HG03103 (cell line): ENCODE measurements at regions not wholly inside any gene's neighbourhood (a gene's known extent, or its start where the extent isn't known, plus 50 kb on each side); places are given as distances from the start of the nearest gene placed in this dataset.

Experiments used
- ATAC-seq: cut with Tn5 transposase; IDR thresholded peaks from one replicate; pipeline ENCODE4 v1.9.1; 2021; ENCODE audit warnings: low read depth; ENCODE audit not compliant: unreplicated experiment

GRCh38 chr3:95394286-95394685, 1331.4 kb downstream of the NSUN3 start:
- no peak for ATAC-seq

DNA sequence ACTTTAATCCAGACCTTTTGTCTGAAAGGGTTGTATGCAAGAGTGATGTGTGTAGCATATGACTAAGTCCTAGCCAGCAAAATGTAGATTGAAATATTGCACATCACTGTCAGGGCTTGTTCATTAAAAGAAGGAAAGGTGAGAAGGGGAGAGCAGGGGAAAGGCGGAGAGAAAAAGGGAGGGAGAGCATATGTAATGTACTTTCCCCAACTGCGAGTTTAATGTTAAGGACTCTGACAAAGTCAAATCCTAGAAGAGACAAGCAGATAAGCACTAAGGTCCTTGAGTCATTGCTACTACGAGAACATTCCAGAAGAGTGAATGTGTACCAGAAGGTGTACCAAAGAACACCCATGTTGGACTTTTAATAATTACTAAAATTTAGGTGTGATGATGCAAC, 1336.7 kb downstream of the NSUN3 start:
- ATAC-seq, result no peak

- no peak for ATAC-seq
Observed at GRCh38 chr3:95401693-95402092, 1338.8 kb downstream of the NSUN3 start.

DNA sequence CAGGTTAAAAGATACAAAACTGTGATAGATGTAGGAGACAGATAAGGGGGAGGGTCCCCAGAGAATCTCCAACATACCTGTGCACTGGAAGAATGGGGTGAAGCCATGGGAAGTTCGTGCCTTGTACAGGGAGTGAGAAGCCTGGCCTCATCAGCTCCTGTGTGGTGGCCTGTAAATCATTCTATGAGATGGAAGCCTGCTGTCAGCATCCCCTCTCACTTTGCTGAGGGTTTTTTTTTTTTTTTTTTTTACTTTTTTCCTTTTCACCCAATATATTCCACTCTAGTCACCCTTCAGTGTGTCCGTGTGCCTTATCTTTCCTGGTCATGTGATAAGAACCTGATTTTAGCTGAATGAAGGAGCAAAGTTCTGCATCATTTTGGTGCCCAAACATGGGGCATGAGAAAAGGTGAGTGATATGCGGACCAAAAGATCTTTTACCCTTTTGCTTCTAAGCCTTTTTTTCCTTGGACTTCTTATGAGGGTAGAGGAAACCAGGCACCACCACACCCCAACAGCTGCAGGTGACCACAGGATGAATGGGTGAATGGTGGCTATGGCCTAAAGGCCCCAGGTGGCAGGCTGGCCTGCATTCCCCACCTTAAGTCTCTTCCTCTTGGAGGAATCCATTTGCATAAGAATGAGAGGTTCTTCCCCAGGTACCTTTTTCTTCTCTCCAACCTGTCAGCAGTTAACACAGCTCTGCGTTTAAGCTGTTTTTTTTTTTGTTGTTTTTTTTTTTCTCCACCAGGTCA, 1345.0 kb downstream of the NSUN3 start:
- no peak for ATAC-seq

- no peak for ATAC-seq
Observed at GRCh38 chr3:95408464-95408862, 1345.6 kb downstream of the NSUN3 start.

DNA sequence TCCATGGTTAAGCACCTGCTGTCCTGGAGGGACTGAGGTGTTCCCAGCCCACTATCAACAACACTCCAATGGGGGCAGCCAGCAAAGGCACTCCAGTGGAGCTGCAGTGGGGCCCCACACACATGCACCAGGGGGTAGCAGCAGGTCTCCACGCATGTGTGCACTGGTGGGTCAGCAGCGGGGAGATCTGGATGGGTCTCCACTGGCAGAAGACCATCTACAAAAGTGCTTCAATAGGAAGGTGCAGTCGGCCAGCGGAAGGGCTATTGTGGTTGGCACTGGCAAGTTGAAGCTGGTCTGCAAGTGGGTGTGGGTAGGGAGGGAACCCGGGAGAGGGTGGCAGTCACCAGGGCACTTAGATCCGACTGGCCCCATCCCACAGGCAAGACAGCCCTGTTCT, 1355.4 kb downstream of the NSUN3 start:
- ATAC-seq, result no peak

GRCh38 chr3:95424279-95424678, 1361.4 kb downstream of the NSUN3 start:
- ATAC-seq, result no peak

DNA sequence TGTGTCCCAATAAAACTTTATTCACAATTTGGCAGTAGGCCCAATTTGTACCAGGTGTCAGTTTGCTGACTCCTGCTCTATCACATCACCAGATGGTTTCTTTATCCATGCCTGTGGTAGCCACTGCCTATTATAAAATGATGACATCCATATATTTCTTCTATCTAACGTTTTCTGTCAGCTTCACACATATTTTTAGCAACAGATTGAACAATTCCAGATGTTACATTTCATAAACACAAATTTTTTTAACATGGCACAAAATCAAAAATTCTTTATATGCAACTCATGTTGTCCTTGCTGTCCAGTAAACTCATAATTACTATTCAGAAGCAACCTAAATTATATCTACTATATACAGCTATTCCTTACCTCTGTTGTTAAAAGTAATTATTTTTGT, 1371.6 kb downstream of the NSUN3 start:
- ATAC-seq, result no peak

DNA sequence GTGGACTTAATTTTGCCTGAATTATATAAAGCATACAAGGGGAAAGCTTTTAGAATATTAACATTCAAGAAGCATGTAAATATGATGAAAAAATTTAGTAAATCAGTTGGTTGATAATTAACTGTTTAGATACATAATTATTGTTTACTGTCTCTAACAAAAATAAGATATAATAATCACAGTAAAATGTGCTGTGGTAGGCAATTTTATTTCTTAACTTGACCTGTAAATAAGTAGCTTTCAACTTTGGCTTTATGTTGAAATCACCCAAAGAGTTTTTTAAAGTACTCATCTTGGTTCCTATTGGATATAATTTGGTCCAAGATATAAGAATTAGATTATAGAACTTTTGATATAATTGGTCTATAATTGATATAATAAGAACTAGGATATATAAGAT, 1374.5 kb downstream of the NSUN3 start:
- no peak for ATAC-seq

DNA sequence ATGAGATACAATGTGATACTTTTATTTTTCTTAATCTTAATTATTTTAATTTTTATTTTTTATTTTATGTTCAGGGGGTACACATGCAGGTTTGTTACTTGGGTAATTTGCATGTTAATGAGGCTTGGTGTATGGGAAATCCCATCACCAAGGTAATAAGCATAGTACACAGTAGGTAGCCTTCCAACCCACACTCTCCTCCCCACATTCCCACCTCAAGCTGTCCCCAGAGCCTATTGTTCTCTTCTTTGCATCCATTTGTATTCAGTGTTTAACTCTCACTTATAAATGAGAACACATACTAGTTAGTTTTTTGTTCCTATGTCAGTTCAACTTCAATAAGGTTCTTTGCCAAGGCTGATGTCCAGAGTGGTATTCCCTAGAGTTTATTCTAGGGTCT, 1375.4 kb downstream of the NSUN3 start:
- no peak for ATAC-seq

- ATAC-seq, result no peak
Observed at GRCh38 chr3:95442766-95443165, 1371.6 kb upstream of the EPHA6 start.

DNA sequence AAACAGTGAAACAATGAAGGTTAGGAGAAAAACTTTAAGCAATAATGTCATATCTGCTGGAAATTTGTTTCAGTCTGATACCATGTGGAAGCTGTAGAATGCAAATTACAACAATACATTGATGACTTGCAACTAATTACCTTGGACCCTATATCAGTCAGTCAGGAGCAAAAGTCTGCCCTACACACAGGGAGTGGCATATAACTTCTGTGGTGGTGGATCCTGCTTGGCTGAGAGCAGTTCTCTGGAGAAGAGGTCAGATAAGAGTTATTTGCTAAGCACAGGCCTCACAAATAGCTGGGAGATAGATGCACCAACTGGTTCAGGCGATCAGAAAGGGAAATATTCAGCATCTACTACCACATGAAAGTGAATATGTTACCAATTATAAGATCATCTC, 1364.6 kb upstream of the EPHA6 start:
- no peak for ATAC-seq

GRCh38 chr3:95453242-95453641, 1361.2 kb upstream of the EPHA6 start:
- no peak for ATAC-seq

DNA sequence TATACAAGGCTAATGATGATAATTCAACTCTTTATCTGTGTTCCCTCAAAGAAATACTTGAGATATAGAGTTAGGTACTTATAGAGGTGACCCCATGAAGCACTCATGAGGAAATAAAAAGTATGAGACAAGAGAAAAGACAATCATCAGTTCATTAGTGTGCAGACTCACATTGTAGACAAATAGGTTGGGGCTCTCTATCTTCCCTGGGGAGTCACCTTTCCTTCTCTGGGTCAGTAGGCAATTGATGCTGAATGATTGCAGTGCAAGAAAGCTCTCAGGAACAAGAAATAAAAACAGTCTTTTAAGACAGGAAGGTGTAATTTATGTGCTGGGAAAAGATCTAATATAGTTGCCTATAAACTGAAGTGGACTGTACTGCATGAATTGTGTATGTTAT, 1357.6 kb upstream of the EPHA6 start:
- no peak for ATAC-seq

DNA sequence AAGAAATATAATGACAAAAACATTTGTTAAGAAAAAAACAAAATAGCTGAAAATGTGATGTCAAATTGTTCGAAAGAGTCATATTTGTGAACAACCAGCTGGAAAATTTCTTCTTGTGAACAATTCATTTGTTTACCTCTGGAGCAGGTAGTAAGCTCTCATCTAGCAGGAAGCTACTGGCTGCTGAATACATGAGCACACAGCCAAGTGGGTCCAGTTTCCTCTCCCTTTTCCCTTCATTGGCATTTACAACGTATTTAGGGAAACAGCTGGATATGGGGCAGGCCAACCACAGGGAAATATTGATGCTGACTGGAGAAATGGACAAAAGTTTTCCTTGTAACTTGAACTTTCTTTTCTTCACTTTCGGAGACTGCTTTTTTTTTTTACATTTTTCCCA, 1354.7 kb upstream of the EPHA6 start:
- no peak for ATAC-seq

GRCh38 chr3:95460274-95460673, 1354.1 kb upstream of the EPHA6 start:
- ATAC-seq, result no peak

- no peak for ATAC-seq
Observed at GRCh38 chr3:95462161-95462560, 1352.2 kb upstream of the EPHA6 start.

DNA sequence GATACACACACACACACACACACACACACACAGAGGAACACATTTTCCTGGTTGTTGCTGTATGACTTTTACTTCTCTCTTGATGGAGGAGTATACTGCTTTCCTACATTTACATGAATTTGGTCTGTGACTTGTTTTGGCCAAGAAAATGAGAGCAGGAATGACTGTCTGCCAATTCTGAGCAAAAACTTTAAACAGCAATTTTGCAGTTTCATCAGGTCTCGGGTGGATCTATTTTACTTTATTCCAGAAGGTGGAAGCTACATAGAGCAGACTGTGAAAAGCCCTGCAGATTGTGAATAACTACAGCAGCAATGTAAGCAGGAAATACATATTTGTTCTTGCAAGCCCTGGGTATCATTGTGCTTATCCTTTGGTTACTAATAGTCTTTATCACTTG, 1350.0 kb upstream of the EPHA6 start:
- ATAC-seq, result no peak

GRCh38 chr3:95468331-95468730, 1346.1 kb upstream of the EPHA6 start:
- ATAC-seq, result no peak

- no peak for ATAC-seq
Observed at GRCh38 chr3:95474338-95474737, 1340.1 kb upstream of the EPHA6 start.

GRCh38 chr3:95476534-95476933, 1337.9 kb upstream of the EPHA6 start:
- no peak for ATAC-seq

DNA sequence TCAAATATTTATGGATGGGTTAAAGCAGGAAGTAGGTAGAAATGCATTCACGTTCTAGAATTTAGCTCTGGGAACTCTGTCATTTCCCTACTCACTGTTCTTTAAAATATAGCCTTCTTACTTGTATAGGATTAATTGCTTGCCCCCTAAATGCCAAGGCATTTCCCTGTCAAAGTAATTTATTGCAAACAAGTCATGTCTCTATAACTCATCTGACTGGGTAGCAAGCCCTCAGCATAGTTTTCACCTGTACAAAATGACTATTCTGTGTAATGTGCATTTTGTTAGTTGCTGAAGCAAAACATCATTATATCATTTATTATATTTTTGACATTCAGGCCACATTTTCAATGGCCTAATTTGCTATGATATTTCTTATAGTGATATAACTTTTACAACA, 1308.2 kb upstream of the EPHA6 start:
- ATAC-seq, result no peak

- no peak for ATAC-seq
Observed at GRCh38 chr3:95508124-95508523, 1306.3 kb upstream of the EPHA6 start.
